RWPE2 (cell line): ENCODE measurements at regions not wholly inside any gene's neighbourhood (a gene's known extent, or its start where the extent isn't known, plus 50 kb on each side); places are given as distances from the start of the nearest gene placed in this dataset.

Experiments used
- ATAC-seq: fragments of 200-7000 bp; cut with Tn5 transposase; 3 replicates; pipeline ENCODE4 v1.9.1; 2021; ENCODE audit warnings: low read depth
- DNase-seq: peaks from one replicate; pipeline ENCODE4 v3.0.0-alpha.2; 2020; ENCODE audit warnings: low spot score
- H3K27ac ChIP-seq: fragments of 450-650 bp; 2 replicates; pipeline ENCODE4 v1.5.1; 2017; ENCODE audit warnings: mild to moderate bottlenecking; ENCODE audit not compliant: poor library complexity, severe bottlenecking
- H3K27me3 ChIP-seq: fragments of 250-450 bp; sonication (Bioruptor Pico); 2 replicates; pipeline ENCODE4 v1.5.1; 2021; ENCODE audit warnings: mild to moderate bottlenecking, moderate library complexity; ENCODE audit not compliant: insufficient read depth, poor library complexity, severe bottlenecking
- H3K36me3 ChIP-seq: fragments of 250-450 bp; sonication (Bioruptor Pico); 2 replicates; pipeline ENCODE4 v1.5.1; 2020; ENCODE audit warnings: low read depth, mild to moderate bottlenecking, moderate library complexity
- H3K4me1 ChIP-seq: fragments of 250-450 bp; sonication (Bioruptor Pico); 2 replicates; pipeline ENCODE4 v1.5.1; 2021; ENCODE audit warnings: mild to moderate bottlenecking, moderate library complexity; ENCODE audit not compliant: insufficient read depth, poor library complexity, severe bottlenecking
- H3K4me3 ChIP-seq: fragments of 250-450 bp; sonication (Bioruptor Pico); 2 replicates; pipeline ENCODE4 v1.5.1; 2021; ENCODE audit warnings: mild to moderate bottlenecking, moderate library complexity; ENCODE audit not compliant: severe bottlenecking
- H3K9me3 ChIP-seq: fragments of 250-450 bp; sonication (Bioruptor Pico); 2 replicates; pipeline ENCODE4 v1.5.1; 2021; ENCODE audit warnings: mild to moderate bottlenecking, moderate library complexity; ENCODE audit not compliant: severe bottlenecking
- TF ChIP-seq, protein P1 (sequence below): fragments of 450-650 bp; IDR thresholded peaks from one replicate; pipeline ENCODE4 v1.5.1; 2017; ENCODE audit warnings: mild to moderate bottlenecking, moderate library complexity; ENCODE audit not compliant: poor library complexity, severe bottlenecking

DNA sequence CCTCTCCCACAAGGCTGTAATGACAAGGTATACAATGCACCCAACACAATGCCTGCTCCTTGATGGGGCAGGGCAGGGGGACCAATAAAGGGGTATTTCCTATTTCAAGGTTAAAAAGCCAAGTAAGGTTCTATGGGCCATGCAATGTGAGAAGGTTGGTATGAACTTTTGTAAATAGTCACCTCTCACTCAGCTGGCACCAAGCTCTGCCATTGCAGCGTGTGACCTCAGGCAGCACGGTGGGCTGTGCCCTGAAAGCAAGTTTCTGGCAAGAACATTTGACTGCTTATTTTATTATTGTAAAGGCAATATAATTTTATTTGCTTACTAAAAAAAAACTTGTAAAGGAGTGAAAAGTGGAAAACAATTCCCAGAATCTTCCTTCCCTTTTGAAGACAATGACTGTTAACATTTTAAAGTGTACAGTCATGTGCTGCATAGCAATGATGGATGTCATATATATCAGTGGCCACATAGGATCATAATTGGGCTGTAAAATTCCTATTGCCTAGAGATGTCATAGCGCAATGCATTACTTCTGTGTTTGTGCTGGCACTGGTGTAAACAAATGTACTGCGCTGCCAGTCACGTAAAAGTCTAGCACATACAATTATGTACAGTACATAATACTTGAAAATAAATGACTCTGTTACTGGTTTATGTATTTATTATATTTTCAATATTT, 167.3 kb upstream of the RORA start:
- TF ChIP-seq, protein P1, sequence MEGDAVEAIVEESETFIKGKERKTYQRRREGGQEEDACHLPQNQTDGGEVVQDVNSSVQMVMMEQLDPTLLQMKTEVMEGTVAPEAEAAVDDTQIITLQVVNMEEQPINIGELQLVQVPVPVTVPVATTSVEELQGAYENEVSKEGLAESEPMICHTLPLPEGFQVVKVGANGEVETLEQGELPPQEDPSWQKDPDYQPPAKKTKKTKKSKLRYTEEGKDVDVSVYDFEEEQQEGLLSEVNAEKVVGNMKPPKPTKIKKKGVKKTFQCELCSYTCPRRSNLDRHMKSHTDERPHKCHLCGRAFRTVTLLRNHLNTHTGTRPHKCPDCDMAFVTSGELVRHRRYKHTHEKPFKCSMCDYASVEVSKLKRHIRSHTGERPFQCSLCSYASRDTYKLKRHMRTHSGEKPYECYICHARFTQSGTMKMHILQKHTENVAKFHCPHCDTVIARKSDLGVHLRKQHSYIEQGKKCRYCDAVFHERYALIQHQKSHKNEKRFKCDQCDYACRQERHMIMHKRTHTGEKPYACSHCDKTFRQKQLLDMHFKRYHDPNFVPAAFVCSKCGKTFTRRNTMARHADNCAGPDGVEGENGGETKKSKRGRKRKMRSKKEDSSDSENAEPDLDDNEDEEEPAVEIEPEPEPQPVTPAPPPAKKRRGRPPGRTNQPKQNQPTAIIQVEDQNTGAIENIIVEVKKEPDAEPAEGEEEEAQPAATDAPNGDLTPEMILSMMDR, result no peak
- ATAC-seq, result no peak
- peaks cover 33% of the 10 kb centered on the region for H3K27me3 ChIP-seq

DNA sequence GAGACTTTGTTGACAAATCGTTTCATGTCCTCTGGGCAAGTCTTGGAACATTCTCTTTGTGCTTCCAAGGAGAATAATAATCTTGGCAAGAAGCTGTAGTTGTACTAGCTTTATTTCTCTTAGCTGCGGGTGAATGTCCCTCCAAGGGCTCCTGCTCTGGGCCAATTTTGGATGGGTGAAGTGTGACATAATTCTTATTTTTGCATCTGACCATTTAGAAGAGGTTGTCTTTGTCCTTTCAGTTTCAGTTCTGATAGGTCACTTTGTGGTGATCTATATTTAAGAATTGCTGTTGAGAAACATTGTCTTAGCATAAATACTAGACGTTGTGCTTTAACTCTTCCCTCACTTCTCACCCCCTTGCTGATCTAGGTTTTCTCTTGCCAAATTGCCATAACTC, 164.8 kb upstream of the RORA start:
- peaks cover 33% of the 10 kb centered on the region for H3K27me3 ChIP-seq
- no peaks in the 10 kb centered on the region for H3K4me1 ChIP-seq
- DNase-seq (no peak), ATAC-seq (no peak; the same call in 2 of the 3 replicates)
- no peak overlapping the region for H3K4me3 ChIP-seq
- no peak overlapping the region for H3K27ac ChIP-seq
- TF ChIP-seq, protein P1, result no peak
- H3K9me3 ChIP-seq, result no peaks in the 10 kb centered on the region
- H3K36me3 ChIP-seq, result no peaks in the 10 kb centered on the region

More for the DNA sequence above, 167.3 kb upstream of the RORA start:
- no peaks in the 10 kb centered on the region for H3K9me3 ChIP-seq
- no peaks in the 10 kb centered on the region for H3K4me1 ChIP-seq
- no peak for DNase-seq
- H3K4me3 ChIP-seq, result no peak overlapping the region
- no peak overlapping the region for H3K27ac ChIP-seq
- H3K36me3 ChIP-seq, result no peaks in the 10 kb centered on the region

DNA sequence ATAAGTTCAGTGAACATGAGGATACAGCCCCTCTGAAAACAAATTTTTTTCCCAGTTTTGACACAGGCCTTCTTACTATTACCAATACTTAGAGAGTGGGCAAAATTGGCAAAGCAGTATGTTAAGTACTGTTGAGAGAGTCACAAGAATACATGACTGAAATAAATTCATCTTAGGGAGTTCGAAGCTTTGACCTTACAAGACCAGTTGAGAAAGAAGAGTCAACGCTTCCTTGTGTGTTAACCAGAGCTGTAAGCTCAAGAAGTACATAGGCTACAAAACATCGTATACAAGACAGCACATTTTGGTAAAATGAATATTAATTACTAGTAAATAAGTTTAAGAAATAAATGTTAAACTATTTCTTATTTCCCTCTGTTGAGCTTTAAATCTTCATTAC, 164.4 kb upstream of the RORA start:
- H3K9me3 ChIP-seq, result no peaks in the 10 kb centered on the region
- peaks cover 33% of the 10 kb centered on the region for H3K27me3 ChIP-seq
- H3K36me3 ChIP-seq, result no peaks in the 10 kb centered on the region
- TF ChIP-seq, protein P1, result no peak
- no peak overlapping the region for H3K27ac ChIP-seq
- H3K4me1 ChIP-seq, result no peaks in the 10 kb centered on the region
- no peak overlapping the region for H3K4me3 ChIP-seq
- DNase-seq (no peak), ATAC-seq (no peak)

DNA sequence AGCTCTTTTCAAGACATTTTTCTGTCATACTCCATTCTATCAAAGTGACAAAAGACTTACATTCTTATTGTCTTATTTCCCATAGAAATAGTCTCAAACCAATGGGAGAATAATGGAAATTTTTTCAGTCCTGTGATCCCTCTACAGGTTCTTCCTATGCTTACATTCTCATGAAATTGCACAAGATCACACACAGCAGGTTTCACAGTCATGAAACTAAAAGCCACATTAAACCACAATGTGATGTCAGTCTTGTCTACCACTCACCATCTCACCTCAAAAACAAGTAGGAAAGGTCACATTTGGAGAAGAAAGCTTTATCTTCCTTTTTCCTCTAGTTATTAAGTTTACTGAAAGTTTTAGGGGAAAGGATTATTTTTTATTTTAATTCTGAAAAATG, 161.0 kb upstream of the RORA start:
- H3K9me3 ChIP-seq, result no peaks in the 10 kb centered on the region
- TF ChIP-seq, protein P1, result no peak
- no peak overlapping the region for H3K4me3 ChIP-seq
- peaks cover 24% of the 10 kb centered on the region for H3K27me3 ChIP-seq
- no peak for ATAC-seq
- no peaks in the 10 kb centered on the region for H3K4me1 ChIP-seq
- no peak overlapping the region for H3K27ac ChIP-seq
- no peak for DNase-seq
- H3K36me3 ChIP-seq, result no peaks in the 10 kb centered on the region

DNA sequence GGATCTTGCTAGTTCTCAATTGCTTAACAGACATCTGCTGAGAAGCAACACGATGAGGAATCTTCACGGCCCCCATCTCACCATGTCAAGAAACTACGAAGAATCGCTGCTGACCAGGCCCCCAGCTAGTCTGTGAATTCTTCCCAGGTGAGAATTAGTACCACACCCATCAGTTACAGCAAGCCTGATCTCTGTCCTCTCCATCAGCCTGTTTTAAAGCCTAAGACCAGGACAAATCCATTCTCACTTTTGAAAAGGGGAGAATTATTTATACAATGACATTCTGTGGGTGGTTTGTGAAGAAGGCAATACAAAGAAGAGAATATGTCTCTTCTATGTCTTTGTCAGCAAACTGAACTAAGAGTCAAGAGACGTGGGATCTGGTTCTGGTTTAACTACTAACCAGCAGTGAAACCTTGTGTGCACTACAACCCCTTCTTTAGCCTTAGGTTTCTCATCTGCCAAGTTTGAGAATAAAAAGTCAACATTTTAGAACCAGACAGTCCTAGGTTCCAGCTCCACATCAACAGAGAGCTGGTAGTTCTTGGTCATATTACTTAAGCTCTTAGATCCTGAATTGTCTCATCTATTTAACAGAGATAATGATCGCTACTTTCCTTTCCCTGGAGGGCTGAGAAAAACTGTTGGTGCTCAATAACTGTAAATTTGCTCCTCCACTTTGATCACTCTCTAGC, 160.4 kb upstream of the RORA start:
- H3K27ac ChIP-seq, result no peak overlapping the region
- no peaks in the 10 kb centered on the region for H3K9me3 ChIP-seq
- no peak overlapping the region for H3K4me3 ChIP-seq
- no peaks in the 10 kb centered on the region for H3K4me1 ChIP-seq
- no peaks in the 10 kb centered on the region for H3K36me3 ChIP-seq
- TF ChIP-seq, protein P1, result no peak
- no peak for DNase-seq
- ATAC-seq, result no peak
- H3K27me3 ChIP-seq, result peaks cover 21% of the 10 kb centered on the region
